Left cardiac atrium (tissue), 4 donors: ENCODE measurements at regions not wholly inside any gene's neighbourhood (a gene's known extent, or its start where the extent isn't known, plus 50 kb on each side); places are given as distances from the start of the nearest gene placed in this dataset.
A peak's percentile ranks its signal among the peaks of the same experiment; 100 is the strongest.

Experiments used
- ATAC-seq, 2 donors: fragments of 200-7000 bp; cut with Tn5 transposase; one replicate each; pipeline ENCODE4 v1.9.1; 2020; ENCODE audit warnings: mild to moderate bottlenecking in 2 of 2, moderate library complexity in 2 of 2
- DNase-seq: peaks from one replicate; pipeline ENCODE4 v3.0.0-alpha.2; 2020
- intact Hi-C, 2 donors: fragments of 100-400 bp; cut with DNase I; formaldehyde crosslinking; loops; one replicate each; pipeline versions ENCODE4 v1.14.1 to v1.15.1; 2022 to 2023
- donor health status: DM: no; HTN: yes; CAD: no.
- donor health status: DM: no; HTN: yes; CAD: no; lungs with severe emphysema.
- donor health status: DM: yes; HTN: yes; CAD: no.
- donor health status: Dilated cardiomyopathy.

DNA sequence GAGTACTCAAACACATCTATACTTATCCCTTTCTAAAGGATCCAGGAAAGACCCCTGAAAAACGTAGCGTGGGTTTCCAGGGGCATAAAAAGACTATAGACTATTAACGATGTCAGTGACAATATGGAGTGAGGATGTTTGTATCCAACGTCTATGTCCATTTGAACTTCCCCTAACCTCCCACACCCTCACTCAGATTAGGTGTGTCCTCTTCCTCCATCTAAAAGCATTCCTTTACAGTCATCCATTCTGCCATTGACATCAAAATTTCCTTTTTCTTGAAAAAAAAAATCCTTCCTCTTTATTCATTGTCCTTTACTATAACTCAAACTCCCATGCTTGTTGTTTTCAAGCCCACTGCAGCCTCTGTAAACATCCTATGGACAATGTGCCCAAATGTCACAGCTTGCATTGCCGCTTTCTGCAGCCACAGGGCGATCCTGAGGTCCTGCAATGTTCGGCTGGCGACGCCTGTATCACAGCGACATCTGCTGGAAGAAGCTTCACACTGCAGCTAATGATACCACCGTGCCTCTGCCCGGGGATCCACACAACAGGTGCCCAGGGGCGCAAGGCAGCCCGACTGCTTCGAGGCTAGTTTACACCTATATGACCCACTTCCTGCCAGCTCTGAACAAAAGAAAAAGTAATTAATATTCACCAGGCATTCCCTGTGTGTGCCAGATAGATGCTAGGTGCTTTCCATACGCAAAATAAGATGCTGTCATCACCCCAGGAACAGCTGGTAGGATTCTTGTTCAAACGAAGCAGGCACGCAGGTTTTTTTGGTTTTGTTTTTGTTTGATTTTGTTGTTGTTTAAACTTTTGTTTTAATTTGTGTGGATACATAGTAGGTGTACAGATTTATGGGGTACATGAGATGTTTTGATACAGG lies 267.9 kb upstream of the GHITM start:
- peak; percentile 69 for DNase-seq
- peak; percentile 76 to 91 for ATAC-seq
- intact Hi-C loops: loop anchor here in 1 of 2 donors (10.0 kb wide), 1 partner anchor 1077 kb away; no protein-coding TSS in a partner anchor

DNA sequence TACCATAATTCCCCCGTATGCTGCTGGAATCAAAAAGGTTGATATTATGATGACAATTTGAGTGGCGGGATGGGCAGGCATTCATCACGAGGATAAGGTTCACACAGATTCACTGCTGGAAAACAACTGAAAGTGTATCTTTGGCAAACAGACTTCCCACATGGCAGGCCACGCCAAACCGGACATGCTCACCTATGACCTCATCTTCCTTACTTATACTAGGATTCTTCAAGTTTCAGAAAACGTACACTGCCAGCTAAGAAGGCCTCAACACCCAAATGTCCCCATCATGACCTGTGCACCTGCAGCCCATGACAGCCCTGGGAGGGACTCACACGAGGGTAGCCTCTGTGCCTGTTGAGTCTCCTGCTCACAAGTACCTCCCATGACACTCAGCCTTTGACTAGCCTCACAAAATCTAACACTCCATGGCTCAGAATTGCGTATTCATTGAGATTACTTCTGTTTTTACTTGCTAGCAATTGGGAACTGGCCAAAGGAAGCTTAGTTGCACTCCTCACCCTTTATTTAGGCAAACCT lies 259.0 kb upstream of the GHITM start:
- intact Hi-C loops: no loop called here
- ATAC-seq: peak in 1 of 2 donors; percentile 30
- peak; percentile 24 for DNase-seq

DNA sequence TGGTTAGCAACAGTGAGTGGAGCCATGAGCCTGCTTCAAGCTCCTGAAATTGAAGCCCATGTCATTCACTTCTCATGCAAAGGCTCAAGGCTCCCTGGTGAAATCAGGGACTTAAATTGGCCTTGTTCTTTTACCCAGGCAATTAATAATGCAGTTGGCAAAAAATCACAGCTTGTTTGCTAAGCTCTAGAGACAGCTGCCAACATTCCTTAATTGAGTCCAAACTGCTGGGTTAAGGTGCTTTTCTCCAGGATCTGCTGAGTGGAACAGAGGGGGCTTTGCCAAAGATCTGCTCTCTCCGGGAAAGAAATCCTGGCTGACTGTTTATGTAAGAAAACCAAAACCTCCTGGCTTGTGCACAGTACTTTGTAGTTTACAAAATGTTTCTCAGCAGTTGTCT lies 257.6 kb upstream of the GHITM start:
- intact Hi-C loops: no loop called here
- ATAC-seq (peak; percentile 80 to 82), DNase-seq (no peak)

DNA sequence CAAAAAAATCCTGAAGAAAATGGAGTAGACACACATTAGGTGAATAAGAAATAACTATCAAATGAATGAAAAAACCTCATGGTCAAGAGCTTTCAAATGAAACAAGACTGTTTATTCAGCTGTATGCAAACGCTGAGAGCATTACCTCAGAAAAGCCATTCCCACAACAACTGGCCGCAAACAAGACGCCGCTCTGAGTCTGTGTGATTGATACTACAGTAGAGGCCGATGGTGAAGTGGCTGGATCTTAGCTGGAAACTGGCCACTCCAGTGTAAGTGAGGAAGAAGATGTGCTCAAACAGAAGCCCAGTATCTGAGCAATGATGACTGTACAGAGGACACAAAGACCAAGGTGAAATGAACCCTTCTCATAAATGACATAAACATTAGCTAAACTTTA lies 252.4 kb upstream of the GHITM start:
- no peak for ATAC-seq
- DNase-seq: no peak
- intact Hi-C loops: no loop called here

DNA sequence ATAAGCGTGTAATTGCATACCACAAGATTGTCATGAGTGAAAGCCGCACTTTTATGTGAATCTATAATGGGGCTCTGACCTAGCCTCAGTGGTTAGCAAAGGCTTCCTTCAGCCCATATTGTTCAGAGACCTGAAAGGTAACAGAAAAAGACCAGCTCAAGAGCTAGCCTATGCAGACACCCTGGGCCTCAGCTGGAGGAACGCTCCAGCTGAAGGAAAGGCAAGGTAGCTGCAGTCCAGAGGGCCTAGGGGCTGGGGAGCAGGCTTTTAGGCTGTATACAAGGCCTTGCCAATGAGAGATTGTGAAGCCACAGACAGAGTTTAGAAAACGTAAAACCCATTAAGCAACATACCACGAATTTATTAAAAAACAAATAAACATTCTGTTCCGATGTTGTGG lies 246.6 kb upstream of the GHITM start:
- no peak for DNase-seq
- intact Hi-C loops: no loop called here

DNA sequence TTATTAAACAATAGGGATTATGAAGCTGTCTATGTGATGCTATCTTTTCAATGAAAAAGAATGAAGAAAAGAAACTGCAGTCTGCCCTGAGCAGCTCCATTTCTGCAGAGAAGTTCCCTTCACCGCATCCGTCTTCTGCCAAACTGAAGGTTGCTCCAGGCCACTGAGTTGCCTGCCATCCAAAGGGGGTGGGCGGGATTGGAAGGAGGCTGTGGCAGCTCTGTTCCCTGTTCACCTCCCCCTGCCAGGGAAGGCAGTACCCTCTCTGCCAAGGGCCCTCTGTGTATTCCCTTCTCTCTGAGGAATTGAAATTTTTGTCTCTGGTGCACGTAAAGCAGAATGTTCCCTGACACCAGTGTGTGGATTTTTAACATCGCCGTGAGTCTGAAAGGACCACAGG lies 243.1 kb upstream of the GHITM start:
- ATAC-seq: no peak

More for the DNA sequence above, 246.6 kb upstream of the GHITM start:
- ATAC-seq: no peak

DNA sequence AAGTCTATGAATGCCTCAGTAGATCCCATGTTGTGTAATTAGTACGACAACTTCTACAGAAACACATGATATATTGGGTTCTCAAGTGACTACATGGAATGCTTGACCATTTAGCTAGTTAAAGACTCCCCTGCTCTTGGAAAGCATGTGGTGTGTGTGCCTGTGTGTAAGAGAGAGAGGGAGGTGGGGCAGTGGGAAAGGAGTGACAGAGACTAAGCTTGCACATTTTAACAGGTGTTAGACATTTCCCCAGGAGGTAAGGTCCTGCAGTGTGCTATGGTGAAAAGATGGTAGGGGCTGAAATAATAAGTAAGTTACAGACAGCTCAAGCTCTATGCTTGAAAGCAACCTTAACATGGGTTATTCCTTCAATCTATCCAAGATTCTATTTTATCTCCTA lies 241.7 kb upstream of the GHITM start:
- no peak for ATAC-seq
- intact Hi-C loops: no loop called here
- no peak for DNase-seq

More for the DNA sequence above, 243.1 kb upstream of the GHITM start:
- no peak for DNase-seq
- intact Hi-C loops: no loop called here

DNA sequence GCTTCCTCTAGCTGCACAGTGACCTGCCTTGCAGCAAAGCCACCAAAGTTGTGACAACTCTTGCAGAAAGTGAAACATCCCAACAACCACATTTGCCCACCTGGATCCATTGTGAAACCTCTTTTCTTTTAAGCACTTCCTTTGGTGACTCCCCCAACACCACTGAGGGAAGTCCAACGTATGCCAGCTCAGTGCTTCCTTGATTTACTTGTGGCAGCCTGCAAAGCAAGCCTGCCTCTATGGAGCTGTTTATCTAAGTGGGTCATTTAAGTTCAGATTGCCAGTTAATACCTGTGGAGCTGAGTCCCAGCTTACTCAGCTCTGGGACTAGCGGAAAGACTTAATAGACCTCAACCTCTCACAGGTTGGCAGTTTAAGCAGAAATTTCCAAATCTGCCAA lies 230.8 kb upstream of the GHITM start:
- no peak for DNase-seq
- intact Hi-C loops: no loop called here
- ATAC-seq: no peak

DNA sequence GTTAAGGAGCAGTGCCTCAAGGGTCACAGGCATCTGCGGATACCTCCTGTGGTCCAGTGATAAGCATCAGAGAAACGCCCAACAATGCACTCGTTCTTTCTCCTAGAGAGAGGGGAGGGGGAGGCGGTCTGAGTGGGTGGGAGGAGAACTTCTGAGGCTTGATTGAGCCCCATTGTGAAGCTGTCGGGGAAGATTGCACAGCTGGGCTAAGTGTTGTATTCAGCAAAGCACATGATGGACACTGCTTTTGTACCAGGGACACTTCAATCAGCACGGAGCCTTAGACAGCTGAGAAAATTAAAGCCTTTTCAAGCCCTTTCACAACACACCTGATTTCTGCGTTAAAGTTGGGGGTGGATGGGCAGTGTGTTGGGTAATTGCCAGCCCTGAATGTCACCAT lies 230.3 kb upstream of the GHITM start:
- DNase-seq (no peak), ATAC-seq (no peak)
- intact Hi-C loops: no loop called here

DNA sequence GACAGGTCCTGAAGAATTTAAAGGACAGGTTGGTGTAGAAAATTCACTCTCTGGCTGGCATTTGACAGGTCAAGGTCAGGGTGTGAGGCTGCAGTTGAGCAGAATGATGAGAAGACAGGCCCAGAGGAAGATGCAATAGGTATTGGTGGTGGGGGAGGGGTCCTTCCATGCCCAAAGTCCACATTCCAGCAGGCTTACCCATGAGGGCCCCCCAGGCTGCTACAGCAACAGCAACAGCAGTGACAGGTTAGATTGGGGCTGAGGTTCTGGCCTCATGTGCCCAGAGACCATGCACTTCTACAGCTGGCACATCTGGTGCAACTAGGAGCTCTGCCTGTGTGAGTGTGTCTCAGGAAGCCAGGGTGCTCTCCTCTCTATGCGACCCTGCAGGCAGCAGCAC lies 223.5 kb upstream of the GHITM start:
- DNase-seq (no peak), ATAC-seq (no peak)
- intact Hi-C loops: no loop called here

DNA sequence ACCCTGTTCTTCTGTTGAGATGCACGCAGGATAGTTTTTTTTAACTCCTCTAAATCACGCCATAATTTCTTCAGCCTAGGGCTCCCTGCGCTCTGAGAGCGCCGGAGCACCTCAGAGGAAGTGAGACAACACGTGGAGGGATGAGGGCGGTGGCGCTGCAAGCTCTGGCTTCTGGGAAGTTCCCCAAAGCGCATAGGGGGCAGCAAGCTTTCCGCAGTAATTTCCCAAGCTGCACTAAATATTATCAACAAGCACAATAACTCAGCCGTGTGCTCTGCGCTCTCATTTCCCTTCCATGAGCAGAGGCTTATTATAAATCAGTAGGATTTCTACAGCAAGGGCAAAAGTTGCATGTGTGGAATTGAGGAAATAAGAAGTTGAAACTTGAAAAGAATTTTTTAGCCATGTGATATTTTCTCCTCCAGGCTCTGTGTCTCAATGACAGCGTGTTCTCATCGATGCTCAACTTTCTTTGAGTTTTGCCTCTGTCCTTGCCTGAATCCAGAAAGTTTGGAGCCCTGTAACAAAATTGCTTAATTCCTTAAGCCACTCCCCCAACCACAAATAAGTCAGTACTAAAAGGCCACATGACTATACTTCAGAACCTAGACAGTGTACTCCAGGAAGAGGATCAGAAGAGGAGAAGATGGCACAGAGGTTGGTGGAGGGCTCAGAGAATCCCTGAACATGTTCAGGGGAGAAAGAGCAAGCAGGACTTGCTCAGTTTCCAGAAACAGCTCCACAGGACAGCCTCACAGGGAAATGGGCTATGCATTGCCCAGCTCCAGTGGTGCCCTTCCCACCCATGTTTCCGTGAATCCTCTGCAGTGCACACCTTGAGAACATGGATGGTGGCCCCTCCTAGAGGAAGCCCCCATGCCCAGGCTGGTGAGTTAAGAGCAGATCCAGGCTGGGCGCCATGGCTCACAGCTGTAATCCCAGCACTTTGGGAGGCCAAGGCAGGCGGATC lies 221.5 kb upstream of the GHITM start:
- peak; percentile 41 to 79 for ATAC-seq
- peak; percentile 34 for DNase-seq
- intact Hi-C loops: no loop called here

DNA sequence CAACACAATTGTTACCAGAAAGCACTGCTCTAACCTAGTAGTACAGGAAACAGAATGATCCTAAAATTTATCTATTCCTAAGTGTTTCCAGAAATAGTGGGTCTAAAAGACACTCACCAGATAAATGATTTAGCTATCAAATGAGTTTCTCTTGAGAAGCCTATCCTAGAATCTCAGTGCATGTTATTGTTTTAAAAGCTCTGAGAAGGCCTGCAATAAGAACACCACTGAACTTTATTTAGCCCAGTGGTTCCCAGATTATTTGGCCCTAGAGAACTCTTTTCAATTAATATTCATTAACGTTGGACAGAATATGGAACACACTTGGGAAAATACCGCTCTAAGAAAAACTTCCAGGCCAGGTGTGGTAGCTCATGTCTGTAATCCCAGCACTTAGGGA lies 220.1 kb upstream of the GHITM start:
- ATAC-seq (no peak), DNase-seq (no peak)
- intact Hi-C loops: no loop called here

DNA sequence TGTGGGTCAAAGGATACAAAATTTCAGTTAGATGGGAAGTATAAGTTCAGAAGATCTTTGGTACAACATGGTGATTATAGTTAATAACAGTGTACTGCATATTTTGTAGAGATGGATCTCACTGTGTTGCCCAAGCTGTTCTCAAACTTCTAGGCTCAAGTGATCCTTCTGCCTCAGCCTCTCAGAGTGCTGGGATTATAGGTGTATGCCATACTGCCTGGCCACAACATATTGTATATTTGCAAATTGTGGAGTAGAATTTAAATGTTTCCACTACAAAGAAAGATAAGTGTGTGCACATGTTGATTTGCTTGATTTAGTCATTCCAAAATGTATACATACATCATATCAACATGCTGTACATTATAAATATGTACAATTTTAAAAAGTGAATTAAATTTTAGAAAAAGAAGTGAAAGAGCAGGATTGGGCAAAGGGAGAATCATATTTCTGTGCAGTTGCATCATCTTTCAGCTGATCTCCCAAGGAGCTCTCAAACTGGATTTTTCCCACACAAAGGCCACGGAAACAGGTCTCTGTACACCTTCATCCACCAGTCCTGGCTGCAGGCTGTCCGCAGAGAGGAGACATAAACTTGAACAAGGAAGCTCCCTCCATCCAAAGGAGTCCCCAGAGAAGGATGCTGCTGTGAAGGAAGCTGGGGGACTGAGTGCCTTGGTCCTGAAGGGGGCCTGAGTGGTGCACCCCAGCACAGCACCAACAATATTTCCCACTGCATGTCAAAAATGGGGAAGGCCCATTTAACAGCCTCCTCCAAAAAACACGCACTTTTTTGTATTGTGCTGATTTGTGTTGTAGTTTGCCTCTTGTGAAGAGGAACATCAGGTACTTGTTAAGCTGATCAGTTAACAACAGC lies 217.1 kb upstream of the GHITM start:
- no peak for ATAC-seq
- DNase-seq: no peak
- intact Hi-C loops: no loop called here

DNA sequence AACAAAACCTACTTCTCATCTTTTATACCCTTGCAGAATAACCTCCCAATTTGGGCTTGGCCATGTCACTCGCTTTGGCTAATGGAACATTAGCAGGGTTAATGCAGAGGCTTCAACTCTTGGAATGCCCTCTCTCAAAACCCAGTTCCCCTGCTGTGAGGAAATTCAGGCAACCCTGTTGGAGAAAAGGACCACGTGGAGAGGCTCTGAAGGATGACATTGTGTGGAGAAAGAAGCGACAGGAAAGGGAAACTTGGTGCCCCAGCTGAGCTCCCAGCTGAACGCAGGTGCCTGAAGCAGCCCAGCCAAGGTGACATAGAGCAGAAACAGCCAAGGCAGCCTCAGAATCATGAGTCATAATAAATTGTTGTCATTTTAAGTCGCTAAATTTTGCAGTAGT lies 214.2 kb upstream of the GHITM start:
- intact Hi-C loops: no loop called here
- ATAC-seq (no peak), DNase-seq (no peak)

DNA sequence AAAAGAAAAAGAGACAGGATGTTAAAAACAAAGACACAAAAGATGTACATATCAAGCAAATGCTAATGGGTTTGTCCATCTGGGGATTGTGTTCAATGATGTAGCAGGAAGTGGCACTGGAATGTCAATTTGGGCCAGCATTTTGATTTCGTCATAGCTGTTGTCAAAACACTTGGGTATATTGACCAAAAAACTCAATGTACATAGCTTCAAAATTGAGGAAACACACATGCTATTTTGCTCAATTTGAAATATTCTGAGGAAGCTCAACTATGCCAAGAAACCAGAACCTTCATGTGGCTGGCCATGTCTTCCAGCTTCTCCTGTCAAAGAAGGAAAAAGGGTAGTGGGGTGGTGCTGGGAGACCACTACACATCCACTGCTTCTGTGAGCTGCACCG lies 212.7 kb upstream of the GHITM start:
- DNase-seq (no peak), ATAC-seq (no peak)
- intact Hi-C loops: no loop called here

DNA sequence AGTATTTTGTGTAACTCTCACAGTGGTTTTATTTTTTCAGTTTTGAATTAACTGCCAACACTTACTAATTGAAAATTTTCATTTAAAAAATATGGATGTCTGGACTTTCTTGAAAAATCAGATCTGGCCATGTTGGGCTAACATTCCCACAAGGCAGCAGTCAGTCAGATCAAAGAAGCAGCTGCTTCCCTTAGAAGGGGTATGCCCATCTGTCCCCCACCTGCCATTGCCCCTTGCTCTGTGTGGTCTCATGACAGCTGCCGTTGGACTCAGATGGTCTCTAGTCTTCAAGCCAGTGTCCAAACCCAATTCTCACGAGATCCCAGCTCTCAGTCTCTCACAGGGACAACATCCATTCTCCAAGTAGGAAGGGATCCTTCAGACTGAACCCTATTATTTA lies 212.1 kb upstream of the GHITM start:
- intact Hi-C loops: no loop called here
- ATAC-seq (no peak), DNase-seq (no peak)

DNA sequence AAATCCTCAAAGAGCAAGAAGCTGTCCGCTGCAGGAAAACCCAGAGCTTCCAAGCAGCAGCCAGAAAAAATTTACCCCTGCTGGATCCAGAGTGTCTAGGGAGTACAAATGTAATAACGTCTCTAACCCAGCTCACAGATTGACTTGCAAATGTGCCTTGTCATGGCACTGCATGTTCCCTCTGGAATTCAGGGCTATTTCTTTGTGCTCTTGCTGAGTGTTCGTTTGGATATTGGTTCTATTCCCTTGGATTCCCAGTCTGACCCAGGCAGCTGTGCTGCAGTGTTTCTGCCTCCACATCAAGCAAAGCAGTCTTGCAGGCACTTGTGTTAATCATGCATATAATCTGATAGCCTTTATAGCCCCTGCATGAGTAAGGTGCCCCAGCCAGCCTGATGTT lies 209.9 kb upstream of the GHITM start:
- DNase-seq (no peak), ATAC-seq (no peak)
- intact Hi-C loops: no loop called here

DNA sequence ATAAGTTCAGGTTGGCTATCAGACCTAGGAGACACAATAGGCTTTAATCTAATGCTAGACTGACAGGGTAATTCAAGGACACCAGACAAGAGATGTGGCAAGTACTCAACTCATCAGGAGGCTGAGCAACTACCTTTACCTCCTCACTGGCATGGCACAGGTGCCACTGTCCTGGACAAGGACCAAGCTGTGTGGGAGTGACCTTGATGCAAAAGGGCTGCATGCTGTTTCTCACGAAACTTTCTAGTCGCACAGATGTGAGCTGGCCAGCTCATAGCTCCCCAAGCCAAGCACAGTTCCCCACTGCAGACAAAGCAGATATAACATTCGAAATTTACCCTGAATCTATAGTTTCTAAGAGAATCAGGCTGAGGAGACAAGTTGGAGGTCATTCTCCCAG lies 207.6 kb upstream of the GHITM start:
- intact Hi-C loops: no loop called here
- no peak for DNase-seq

DNA sequence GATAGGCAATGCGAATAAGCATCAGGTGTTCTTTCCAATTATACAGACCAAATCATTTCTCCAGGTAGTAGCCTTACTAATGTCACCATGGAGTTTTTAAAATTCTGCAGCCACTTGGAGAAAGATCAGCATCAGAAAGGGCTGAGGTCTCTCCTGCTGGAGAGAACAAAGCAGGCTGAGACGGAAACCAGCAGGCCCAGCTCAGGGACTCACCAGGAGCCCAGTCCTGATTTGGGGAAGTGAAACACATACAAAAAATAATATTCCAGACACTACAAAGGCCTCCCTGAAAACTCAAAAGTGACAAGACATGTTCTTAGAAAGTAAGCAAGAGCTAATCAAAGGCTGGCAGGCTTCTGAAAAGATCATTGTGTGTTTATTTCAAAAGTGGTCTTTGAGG lies 207.1 kb upstream of the GHITM start:
- DNase-seq (no peak), ATAC-seq (no peak)
- intact Hi-C loops: no loop called here

More for the DNA sequence above, 207.6 kb upstream of the GHITM start:
- no peak for ATAC-seq
